HG03135 (cell line): ENCODE measurements at regions not wholly inside any gene's neighbourhood (a gene's known extent, or its start where the extent isn't known, plus 50 kb on each side); places are given as distances from the start of the nearest gene placed in this dataset.
"Not testable (repeated sequence)": the region's sequence is repeated elsewhere in the genome, so short reads cannot be mapped to it uniquely, and the experiment has no call there.

Source experiments
- ATAC-seq: cut with Tn5 transposase; IDR thresholded peaks from one replicate; pipeline ENCODE4 v1.9.1; 2021; ENCODE audit warnings: mild to moderate bottlenecking, moderate library complexity; ENCODE audit not compliant: unreplicated experiment

DNA sequence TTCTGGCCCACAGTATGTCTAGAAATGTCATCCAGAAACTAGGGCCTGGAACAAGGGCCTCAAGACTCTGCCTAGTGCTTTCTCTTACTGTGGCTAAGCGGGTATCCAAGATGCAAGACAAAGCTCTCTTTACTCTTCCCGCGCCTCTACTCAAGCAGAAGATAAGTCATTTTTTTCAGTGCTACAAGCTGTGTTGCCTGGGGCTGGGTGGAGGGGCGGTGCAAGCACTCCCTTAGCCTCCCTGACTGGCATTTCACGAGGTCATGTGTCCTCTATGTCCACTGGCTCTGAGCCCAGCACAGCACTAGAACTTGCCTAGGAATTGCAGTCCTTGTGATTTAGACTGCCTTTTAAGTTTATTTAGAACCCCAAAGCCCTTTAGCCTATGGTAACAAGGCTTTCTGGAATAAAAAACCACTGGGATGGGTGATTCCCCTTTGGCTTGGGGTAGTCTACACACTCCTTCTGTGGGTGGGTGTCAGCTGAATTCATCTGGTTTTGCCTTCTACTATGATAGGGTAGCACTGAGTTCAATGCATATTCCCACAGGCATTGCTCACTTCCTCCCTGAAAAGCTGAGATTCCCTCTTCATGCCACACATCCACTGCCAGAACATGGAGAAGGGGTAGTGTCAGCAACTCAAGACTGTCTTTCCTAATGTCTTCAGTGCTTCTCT is 371.8 kb upstream of the KCND2 start:
- no peak for ATAC-seq

DNA sequence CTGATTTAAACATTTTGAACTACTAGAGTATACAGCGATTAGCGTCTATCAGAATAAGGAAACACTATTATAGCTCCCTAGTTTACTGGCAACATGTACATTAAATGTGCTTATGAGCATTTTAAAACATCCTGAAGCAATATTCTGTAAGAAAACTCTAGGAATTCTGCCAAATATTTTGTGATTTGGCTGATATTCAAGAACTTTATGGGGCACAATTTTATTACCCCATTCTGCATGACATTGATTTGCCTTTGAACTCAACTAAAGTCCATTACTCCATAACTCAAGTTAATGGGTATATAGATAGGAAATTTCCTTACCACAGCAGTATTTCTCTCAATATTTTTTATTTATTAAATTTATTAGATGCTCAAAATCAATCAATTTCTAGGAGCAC is 369.9 kb upstream of the KCND2 start:
- ATAC-seq, result no peak

DNA sequence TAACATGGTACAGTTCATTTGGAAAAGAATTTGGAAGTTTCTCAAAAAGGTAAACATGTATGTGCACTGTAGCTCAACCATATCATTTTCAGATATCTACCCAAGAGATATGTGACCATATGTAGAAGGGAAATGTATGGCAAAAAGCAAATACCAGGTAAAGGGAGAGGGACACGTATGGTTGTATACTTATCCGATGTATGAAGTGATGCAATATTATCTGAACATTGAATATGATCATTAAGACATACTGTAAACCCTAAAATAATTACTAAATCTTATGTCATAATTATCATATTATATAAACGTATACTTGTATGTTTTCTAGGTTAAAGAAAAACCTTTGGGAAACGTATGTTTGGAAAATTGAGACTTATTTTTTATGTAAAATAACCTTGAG is 367.5 kb upstream of the KCND2 start:
- ATAC-seq, result no peak

DNA sequence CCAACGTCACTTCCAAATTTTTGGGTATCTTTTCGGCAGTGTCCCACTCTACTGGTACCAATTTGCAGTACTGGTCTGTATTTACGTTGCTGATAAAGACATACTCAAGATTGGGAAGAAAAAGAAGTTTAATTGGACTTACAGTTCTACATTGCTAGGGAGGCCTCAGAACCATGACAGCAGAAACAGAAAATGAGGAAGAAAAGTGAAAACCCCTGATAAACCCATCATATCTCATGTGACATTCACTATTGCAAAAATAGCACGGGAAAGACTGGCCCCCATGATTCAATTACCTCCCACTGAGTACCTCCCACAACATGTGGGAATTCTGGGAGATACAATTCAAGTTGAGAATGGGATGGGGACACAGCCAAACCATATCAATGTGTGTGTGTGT is 364.0 kb upstream of the KCND2 start:
- no peak for ATAC-seq

DNA sequence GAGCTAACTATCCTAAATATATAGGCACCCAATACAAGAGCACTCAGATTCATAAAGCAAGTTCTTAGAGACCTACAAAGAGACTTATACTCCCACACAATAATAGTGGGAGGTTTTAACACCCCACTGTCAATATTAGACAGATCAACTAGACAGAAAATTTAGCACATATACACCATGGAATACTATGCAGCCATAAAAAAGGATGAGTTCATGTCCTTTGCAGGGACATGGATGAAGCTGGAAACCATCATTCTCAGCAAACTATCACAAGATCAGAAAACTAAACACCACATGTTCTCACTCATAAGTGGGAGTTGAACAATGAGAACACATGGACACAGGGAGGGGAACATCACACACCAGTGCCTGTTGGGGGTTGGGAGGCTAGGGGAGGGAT is 358.9 kb upstream of the KCND2 start:
- ATAC-seq, result not testable (repeated sequence)

DNA sequence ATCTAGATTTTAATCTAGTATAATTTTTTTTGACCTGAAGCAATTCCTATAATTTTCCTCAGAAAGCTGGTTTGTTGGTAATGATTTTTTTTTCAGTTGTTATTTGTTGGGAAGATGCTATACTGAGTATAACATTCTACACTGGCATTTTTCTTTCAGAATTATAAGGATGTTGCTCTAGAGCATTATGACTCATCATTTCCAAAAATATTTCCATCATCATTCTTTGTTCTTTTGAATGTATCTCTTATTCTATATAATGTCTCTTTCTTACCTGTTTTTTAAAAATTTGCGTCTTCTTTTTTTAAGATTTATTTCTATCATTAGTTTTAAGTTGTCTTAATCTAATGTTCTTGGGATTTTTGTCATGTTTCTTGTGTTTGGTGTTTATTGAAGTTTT is 356.5 kb upstream of the KCND2 start:
- ATAC-seq, result no peak

DNA sequence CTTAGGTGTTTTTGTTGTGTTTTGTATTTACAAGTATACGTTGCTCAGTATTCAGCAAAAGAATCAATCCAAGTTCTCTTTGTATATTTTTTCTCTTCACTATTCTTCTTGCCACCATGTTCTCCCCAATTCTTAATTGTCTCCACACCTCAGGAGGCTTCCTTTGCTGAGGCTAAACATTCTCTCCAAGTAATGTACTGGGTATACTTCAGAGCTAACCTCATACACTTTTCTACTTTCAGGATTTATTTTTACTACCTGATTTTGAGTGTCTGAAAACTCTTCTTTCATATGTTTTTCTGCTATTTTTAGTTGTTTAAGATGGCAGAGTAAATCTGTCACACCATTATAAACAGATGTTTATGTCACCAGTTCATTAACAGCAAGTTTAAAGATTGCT is 354.8 kb upstream of the KCND2 start:
- ATAC-seq, result no peak

DNA sequence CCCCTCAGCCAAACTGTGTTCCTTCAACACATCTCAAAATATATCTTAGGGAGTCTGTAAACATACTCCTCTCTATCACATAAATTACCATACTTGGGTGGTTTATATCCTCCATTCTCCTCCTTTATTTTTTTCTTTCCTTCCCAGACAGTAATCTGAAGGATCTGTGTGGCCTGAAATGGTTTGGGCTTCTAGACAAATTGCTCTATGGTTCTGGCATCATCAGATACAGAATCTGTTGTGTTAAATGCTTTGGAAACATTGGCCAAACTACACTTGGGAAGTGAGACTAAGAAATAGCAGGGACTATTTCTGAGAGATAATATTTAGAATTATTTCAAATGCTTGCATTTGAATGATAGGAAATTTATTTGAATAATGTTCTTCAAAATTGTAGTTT is 353.0 kb upstream of the KCND2 start:
- no peak for ATAC-seq

DNA sequence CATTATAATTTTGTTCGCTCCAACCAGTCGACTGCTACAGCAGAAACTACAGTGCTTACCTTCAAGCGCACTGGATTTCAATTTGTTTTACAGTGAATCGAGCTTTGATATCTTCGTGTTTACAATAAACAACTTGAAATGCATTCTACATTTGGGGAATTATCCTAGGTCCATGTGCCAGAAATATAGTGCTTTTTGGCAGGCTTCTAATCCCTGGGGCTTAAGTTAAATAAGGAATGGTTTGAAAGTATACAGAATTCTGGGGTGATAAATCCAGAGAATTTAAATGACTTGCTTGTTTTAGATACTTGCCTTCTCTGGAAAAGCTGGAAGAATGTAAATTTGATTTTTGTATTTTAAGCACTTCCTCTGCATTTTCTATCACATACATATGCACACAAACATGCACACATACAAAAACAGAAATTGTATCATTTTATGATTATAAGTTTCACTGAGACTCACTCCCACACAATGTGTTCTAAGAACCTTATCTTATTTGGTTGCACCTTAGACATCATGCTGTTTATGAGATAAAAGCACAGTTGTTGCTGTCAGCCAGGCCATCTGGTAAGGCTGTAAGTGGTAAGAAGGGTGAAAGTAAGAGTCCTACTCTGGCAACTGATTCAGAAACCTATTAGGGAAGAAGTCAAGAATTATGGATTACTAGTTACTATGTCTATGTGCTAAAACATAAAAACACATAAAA is 347.2 kb upstream of the KCND2 start:
- no peak for ATAC-seq

DNA sequence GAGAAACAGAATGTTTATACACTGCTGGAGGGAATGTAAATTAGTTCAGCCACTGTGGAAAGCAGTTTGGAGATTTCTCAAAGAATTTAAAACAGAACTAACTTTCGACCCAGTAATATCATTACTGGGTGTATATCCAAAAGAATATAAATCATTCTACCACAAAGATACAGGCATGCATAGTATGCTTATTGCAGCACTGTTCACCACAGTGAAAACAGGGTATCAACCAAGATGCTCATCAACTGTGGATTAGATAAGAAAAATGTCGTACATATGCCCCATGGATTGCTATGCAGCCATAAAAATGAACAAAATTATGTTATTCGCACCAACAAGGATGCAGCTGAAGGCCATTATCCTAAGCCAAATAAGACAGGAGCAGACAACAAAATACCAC is 343.1 kb upstream of the KCND2 start:
- no peak for ATAC-seq

DNA sequence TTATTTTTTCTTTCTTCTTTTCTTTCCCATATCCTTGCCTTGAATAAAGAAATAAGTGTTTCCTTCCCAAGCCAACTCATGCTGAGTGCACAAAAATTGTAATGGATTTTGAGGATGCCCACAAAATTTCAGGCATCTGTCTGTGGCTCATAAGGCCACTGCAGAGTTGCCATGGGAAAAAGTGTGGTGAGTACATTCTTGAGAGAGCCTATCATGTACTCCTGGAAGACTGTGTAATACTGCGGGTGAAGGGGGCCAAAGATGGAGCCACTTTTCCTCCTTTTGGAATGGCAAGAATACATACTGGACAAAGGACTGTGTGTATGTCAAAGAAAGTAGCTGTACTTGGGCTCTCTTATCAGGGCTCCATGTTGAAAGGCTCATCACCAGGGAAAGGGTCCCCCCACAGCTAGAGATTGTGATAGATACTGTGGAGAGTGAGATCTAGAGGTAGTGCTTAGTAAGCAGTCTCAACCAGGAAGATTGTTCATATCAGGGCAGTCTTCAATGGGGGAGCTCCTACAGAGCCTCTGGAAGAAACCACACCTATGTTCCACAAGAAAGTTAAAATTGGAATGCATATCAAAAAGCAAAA is 341.6 kb upstream of the KCND2 start:
- no peak for ATAC-seq

DNA sequence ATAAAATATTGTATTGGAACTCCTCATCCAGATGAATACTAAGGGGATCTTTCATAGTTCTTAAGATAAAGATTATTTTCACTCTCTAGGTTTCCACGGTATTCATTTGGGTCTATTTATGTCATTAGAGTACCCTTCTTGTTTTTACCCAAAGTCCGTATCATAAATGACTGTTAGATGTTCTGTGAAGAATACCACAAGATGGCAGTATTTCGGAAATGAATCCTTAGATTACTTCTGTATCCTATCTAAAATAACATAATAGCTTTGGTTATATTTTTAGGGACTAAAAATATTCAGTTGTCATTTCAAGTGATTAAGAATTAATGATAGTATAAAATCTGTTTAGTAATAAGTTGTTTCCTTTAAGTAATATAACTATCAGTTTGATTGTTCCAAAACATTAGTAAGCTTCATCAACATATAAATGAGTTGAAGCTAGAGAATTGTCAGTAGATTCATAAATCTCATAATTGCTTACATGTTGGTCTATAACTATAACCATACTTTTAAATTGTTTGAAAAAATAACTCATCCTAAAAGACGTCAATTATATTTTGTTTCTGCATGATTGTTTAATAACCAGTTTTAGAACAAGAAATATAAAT is 337.5 kb upstream of the KCND2 start:
- peak; percentile 71 for ATAC-seq

DNA sequence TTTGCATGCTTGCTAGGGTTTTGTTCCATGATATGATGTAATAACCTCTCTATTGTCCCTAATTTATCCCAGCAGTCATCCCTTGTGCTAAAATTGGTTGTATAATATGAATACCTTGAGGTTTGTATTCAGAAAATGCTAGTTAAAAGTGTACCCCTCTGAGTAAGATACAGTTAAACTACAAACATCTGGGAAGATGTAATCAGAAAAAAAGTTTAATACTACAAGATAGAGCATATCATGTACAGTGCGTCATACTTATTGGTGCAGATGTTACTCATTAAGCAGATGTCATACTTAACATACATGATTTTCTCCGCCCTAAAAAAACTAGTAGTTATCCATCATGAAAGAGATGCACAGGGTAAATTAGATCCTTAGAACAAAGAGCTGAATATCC is 336.1 kb upstream of the KCND2 start:
- no peak for ATAC-seq

DNA sequence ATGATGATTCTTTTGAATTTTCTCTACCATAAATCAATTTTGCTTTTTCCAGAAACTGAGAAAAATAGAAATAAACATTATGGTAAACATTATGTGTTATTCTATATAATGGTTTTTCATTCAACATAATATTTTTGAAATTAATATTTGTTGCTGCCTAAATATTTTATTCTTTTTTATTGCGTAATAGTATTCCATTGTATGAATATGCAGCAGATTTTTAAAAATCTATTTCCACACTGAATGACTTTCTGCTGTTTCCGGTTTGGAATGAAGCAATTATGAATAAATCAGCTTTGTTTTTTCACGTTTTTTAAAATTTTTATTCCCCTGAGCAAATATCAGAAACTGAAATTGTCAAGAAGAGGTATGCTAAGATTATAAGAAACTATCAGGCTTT is 335.2 kb upstream of the KCND2 start:
- ATAC-seq, result no peak

DNA sequence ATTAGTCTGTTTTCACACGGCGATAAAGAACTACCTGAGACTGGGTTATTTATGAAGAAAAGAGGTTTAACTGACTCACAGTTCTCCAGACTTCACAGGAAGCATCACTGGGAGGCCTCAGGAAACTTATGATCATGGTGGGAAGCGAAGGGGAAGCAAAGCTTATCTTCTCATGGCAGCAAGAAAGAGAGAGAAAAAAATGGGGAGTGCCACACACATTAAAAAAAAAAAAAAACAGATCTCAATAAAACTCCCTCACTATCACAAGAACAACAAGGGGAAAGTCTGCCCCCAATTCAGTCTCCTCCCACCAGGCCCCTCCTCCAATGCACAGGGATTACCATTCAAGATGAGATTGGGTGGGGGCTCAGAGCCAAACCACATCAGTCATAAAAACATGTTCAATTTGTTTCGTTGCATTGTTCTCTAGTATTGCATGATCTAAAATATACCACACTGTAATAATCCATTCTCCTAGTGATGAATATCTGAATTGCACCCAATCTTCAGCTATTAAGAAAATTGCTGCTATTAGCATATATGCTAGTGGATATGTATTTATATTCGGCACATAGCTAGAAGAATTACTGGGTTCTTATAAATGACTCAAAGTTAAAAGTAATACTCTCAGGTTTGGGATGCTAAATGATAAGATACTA is 328.9 kb upstream of the KCND2 start:
- no peak for ATAC-seq

DNA sequence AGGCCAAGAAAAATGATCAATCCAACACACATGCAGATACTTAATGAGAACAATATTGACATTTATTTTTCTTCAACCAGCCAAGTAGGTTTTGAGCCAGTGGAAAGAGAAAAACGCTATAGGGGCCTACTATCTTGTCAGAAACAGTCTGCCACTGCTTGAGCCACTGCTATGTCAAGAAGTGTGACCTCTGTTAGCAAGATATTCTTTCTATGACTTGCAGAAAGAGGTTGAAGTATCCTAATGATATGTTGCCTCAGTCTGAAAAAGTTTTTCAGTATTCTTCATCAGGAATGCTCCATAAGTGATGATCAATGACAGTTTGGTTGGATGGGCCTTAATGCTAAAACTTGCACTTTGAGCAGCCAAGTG is 328.4 kb upstream of the KCND2 start:
- no peak for ATAC-seq

DNA sequence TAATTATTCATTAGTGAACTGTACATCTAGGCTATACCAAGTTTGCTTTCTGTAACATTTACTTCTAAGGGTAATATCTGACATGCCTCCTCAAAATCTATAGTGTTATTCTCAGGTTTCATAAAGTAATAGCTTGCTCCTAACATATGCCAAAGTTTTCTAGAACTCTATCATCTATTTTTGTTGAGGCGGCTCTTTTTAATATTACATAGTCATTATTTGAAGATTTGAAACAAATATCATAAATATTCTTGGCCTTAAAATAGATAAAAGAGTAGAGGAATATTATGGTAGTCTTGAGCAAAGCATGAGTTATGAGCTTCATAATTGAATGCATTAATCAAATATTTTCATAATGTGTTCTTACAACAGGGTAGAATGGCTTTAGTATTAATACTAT is 327.2 kb upstream of the KCND2 start:
- no peak for ATAC-seq

DNA sequence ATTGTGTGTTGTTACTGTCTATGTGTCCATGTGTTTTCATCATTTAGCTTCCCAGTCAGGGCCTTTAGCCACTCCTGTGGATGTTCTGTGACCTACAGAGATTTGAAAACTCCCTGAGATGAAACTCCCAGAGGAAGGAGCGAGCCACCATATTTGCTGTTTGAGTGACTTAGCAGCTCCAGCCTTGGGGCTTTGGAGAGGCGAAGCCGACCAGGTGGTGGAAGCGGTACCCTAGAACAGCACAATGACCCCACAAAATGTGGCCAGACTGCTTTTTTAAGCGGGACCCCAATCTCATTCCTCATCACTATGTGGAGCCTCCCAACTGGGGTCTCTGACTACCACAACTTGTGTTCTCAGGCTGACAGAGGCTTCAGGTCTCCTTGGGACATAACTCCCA is 323.9 kb upstream of the KCND2 start:
- ATAC-seq, result no peak

DNA sequence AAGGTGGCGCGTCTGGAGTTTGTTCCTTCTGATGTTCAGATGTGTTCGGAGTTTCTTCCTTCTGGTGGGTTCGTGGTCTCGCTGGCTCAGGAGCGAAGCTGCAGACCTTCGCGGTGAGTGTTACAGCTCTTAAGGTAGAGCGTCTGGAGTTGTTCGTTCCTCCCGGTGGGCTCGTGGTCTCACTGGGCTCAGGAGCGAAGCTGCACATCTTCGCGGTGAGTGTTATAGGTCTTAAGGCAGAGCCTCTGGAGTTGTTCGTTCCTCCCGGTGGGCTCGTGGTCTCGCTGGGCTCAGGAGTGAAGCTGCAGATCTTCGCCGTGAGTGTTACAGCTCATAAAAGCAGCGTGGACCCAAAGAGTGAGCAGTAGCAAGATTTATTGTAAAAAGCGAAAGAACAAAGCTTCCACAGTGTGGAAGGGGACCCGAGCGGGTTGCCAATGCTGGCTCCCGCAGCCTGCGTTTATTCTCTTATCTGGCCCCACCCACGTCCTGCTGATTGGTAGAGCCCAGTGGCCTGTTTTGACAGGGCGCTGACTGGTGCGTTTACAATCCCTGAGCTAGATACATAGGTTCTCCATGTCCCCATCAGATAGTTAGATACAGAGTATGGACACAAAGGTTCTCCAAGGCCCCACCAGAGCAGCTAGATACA is 322.5 kb upstream of the KCND2 start:
- ATAC-seq, result not testable (repeated sequence)

DNA sequence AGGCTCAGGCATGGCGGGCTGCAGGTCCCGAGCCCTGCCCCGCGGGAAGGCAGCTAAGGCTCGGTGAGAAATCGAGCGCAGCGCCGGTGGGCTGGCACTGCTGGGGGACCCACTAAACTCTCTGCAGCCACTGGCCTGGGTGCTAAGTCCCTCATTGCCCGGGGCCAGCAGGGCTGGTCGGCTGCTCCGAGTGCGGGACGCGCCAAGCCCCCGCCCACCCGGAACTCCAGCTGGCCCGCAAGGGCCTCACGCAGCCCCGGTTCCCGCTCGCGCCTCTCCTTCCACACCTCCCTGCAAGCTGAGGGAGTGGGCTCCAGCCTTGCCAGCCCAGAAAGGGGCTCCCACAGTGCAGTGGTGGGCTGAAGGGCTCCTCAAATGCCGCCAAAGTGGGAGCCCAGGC is 321.4 kb upstream of the KCND2 start:
- not testable (repeated sequence) for ATAC-seq

DNA sequence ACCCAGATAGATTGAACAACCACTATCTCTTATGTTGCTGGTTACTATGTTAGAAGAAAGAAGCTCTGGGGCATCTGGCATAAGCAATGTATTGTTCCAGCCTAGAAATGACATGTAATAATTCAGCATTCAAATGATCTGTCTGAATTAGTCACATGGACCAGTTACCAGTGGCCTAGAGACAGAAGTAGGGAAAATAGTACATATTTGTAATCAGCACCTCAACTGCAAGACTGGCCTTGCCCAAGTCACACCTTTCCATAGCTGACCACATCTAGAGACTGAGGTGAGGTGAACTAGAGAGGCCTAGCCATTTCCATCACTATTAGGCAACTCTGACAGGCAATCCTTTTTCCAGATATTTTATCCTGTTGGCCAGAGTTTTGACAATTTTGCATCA is 315.6 kb upstream of the KCND2 start:
- no peak for ATAC-seq
